ENCODE measurements at regions not wholly inside any gene's neighbourhood (a gene's known extent, or its start where the extent isn't known, plus 50 kb on each side); places are given as distances from the start of the nearest gene placed in this dataset.

DNA sequence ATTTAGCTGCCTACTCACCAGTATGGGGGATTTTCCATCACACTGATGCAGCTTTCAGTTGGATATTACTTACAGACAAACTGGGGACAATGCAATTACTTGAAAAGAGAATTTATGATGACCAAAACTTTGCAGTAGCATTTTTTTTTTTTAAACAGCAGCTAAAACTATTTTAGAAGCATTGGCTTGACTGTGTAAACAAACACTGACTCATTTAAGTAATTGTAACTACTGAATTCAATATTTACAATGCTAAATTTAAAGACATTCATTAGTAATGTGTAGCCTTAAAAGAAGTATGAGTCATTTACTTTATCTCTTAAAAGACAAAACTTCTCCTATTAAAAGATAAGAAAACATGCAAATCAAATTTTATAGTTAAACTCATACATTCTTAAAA is 295.9 kb upstream of the FERMT1 start:
- TF ChIP-seq POLR2A (IDR thresholded peaks at IDR 0.05; ENCODE audit: low read depth, low read length) (no peak), NFYB (IDR thresholded peaks at IDR 0.05; ENCODE audit: insufficient read depth, low read depth, low read length) (no peak), EZH2 (IDR thresholded peaks at IDR 0.05; ENCODE audit: borderline replicate concordance, control insufficient read depth, low read depth, low read length) (no peak), RAD21 (IDR thresholded peaks at IDR 0.05; ENCODE audit: insufficient read depth, low read depth, low read length) (no peak)

All from GM12878 (cell line).